ENCODE measurements at regions not wholly inside any gene's neighbourhood (a gene's known extent, or its start where the extent isn't known, plus 50 kb on each side); places are given as distances from the start of the nearest gene placed in this dataset.

GRCh38 chr9:88923092-88923491, 68.2 kb upstream of the S1PR3 start:
- peaks cover 3% of the 10 kb centered on the region for H3K9me3 ChIP-seq (ENCODE audit: low read length)
- H3K4me2 ChIP-seq (ENCODE audit: low read length) = peak overlapping the region; percentile 54
- H3K4me1 ChIP-seq (ENCODE audit: insufficient read depth, low read length, severe bottlenecking) = peaks cover 82% of the 10 kb centered on the region
- H4K20me1 ChIP-seq (ENCODE audit: insufficient read depth, low read length) = no peaks in the 10 kb centered on the region
- H3K9me2 ChIP-seq (ENCODE audit: low read depth, low read length) = no peaks in the 10 kb centered on the region
- no peak for TF ChIP-seq EZH2 (IDR thresholded peaks at IDR 0.05; ENCODE audit: borderline replicate concordance, low read length)
- no peak for TF ChIP-seq CTCF (IDR thresholded peaks at IDR 0.05; ENCODE audit: low read length)
- H3K27me3 ChIP-seq (ENCODE audit: insufficient read depth, low read length) = no peaks in the 10 kb centered on the region
- no peaks in the 10 kb centered on the region for H3K36me3 ChIP-seq (ENCODE audit: insufficient read depth, low read length)
- H3K79me2 ChIP-seq (ENCODE audit: insufficient read depth, low read length) = no peaks in the 10 kb centered on the region
- peaks cover 7% of the 10 kb centered on the region for H3F3A ChIP-seq (ENCODE audit: insufficient read depth, low read length)
- no peak overlapping the region for H2AFZ ChIP-seq (ENCODE audit: low read length)
- H3K4me3 ChIP-seq (ENCODE audit: low read depth, low read length, poor library complexity, severe bottlenecking) = peak overlapping the region; percentile 17
- H3K9ac ChIP-seq (ENCODE audit: low read length) = peak overlapping the region; percentile 64
- H3K27ac ChIP-seq (ENCODE audit: low read depth, low read length, poor library complexity, severe bottlenecking) = peak overlapping the region; percentile 98

- Histone ChIP-seq H3K4me3 (ENCODE audit: low read depth, low read length, poor library complexity, severe bottlenecking) (peak overlapping the region; percentile 17), H3K9ac (ENCODE audit: low read length) (peak overlapping the region; percentile 64), H3F3A (ENCODE audit: insufficient read depth, low read length) (peaks cover 7% of the 10 kb centered on the region), H2AFZ (ENCODE audit: low read length) (no peak overlapping the region), H3K27ac (ENCODE audit: low read depth, low read length, poor library complexity, severe bottlenecking) (peak overlapping the region; percentile 98), H3K4me1 (ENCODE audit: insufficient read depth, low read length, severe bottlenecking) (peaks cover 86% of the 10 kb centered on the region), H3K79me2 (ENCODE audit: insufficient read depth, low read length) (no peaks in the 10 kb centered on the region), H4K20me1 (ENCODE audit: insufficient read depth, low read length) (no peaks in the 10 kb centered on the region), H3K4me2 (ENCODE audit: low read length) (peak overlapping the region; percentile 54), H3K9me3 (ENCODE audit: low read length) (0 out of 2 replicates have a peak, but pooled peaks cover 3% of the 10 kb centered on the region), H3K36me3 (ENCODE audit: insufficient read depth, low read length) (no peaks in the 10 kb centered on the region), H3K9me2 (ENCODE audit: low read depth, low read length) (no peaks in the 10 kb centered on the region), H3K27me3 (ENCODE audit: insufficient read depth, low read length) (no peaks in the 10 kb centered on the region)
- TF ChIP-seq EZH2 (IDR thresholded peaks at IDR 0.05; ENCODE audit: borderline replicate concordance, low read length) = no peak
- TF ChIP-seq CTCF (IDR thresholded peaks at IDR 0.05; ENCODE audit: low read length) = no peak
Measured at GRCh38 chr9:88923653-88924288, 67.5 kb upstream of the S1PR3 start.

- peaks cover 7% of the 10 kb centered on the region for H3F3A ChIP-seq (ENCODE audit: insufficient read depth, low read length)
- no peak for TF ChIP-seq EZH2 (IDR thresholded peaks at IDR 0.05; ENCODE audit: borderline replicate concordance, low read length)
- TF ChIP-seq CTCF (IDR thresholded peaks at IDR 0.05; ENCODE audit: low read length) = no peak
- no peaks in the 10 kb centered on the region for H4K20me1 ChIP-seq (ENCODE audit: insufficient read depth, low read length)
- peak overlapping the region; percentile 98 for H3K27ac ChIP-seq (ENCODE audit: low read depth, low read length, poor library complexity, severe bottlenecking)
- peaks cover 79% of the 10 kb centered on the region for H3K4me1 ChIP-seq (ENCODE audit: insufficient read depth, low read length, severe bottlenecking)
- H3K36me3 ChIP-seq (ENCODE audit: insufficient read depth, low read length) = no peaks in the 10 kb centered on the region; the same call in 1 of the 2 replicates
- H3K27me3 ChIP-seq (ENCODE audit: insufficient read depth, low read length) = no peaks in the 10 kb centered on the region
- no peaks in the 10 kb centered on the region for H3K9me2 ChIP-seq (ENCODE audit: low read depth, low read length)
- peak overlapping the region; percentile 64 for H3K9ac ChIP-seq (ENCODE audit: low read length)
- H3K9me3 ChIP-seq (ENCODE audit: low read length) = peaks cover 6% of the 10 kb centered on the region
- no peak overlapping the region for H3K4me3 ChIP-seq (ENCODE audit: low read depth, low read length, poor library complexity, severe bottlenecking)
- H3K4me2 ChIP-seq (ENCODE audit: low read length) = no peak overlapping the region
- H2AFZ ChIP-seq (ENCODE audit: low read length) = no peak overlapping the region
- H3K79me2 ChIP-seq (ENCODE audit: insufficient read depth, low read length) = no peaks in the 10 kb centered on the region
Measured at GRCh38 chr9:88925481-88925880, 65.8 kb upstream of the S1PR3 start.

All from OCI-LY1 (cell line).